ENCODE measurements at regions not wholly inside any gene's neighbourhood (a gene's known extent, or its start where the extent isn't known, plus 50 kb on each side); places are given as distances from the start of the nearest gene placed in this dataset.

- no peak overlapping the region for H4K91ac ChIP-seq (ENCODE audit: low read depth, low read length)
- H3K27me3 ChIP-seq (ENCODE audit: insufficient read depth, low read length) = no peaks in the 10 kb centered on the region
- no peak overlapping the region for H2BK120ac ChIP-seq (ENCODE audit: insufficient read depth, low read length, poor library complexity)
- no peak overlapping the region for H2AK5ac ChIP-seq (ENCODE audit: low read length)
- no peak for DNase-seq
- WGBS (ENCODE audit: extremely low coverage, insufficient coverage, insufficient read length) = no CpG with 5 or more reads among the region's 1 CpG
- no peak overlapping the region for H4K8ac ChIP-seq (ENCODE audit: low read depth, low read length)
- no peak overlapping the region for H3K18ac ChIP-seq (ENCODE audit: low read length)
- H3K79me1 ChIP-seq (ENCODE audit: low read length) = no peaks in the 10 kb centered on the region
- H3K4me1 ChIP-seq (ENCODE audit: control insufficient read depth in 1 of 2, insufficient read depth in 2 of 2, low read length in 2 of 2) = no peaks in the 10 kb centered on the region
- H4K12ac ChIP-seq (ENCODE audit: low read depth, low read length) = no peak overlapping the region
- H3K14ac ChIP-seq (ENCODE audit: low read length) = no peak overlapping the region
- no peak overlapping the region for H3K4ac ChIP-seq (ENCODE audit: low read depth, low read length)
- no peak overlapping the region for H3K4me3 ChIP-seq (ENCODE audit: low read depth, low read length)
- no peaks in the 10 kb centered on the region for H3K36me3 ChIP-seq (ENCODE audit: control insufficient read depth in 1 of 2, insufficient read depth in 2 of 2, low read length in 2 of 2)
- no peak overlapping the region for H3K4me2 ChIP-seq (ENCODE audit: low read length)
- H2BK5ac ChIP-seq (ENCODE audit: low read depth, low read length, poor library complexity) = no peak overlapping the region
- no peak overlapping the region for H3K27ac ChIP-seq (ENCODE audit: low read depth, low read length)
- H3K79me2 ChIP-seq (ENCODE audit: control insufficient read depth, insufficient read depth, low read length, poor library complexity) = no peaks in the 10 kb centered on the region
- H2BK12ac ChIP-seq (ENCODE audit: low read length) = no peak overlapping the region
- H3K23ac ChIP-seq (ENCODE audit: low read length) = no peak overlapping the region
- no peak overlapping the region for H3K9ac ChIP-seq (ENCODE audit: low read length)
- H2AFZ ChIP-seq (ENCODE audit: insufficient read depth, low read length, poor library complexity) = no peak overlapping the region
- H3K9me3 ChIP-seq (ENCODE audit: insufficient read depth, low read depth, low read length) = no peaks in the 10 kb centered on the region
These were observed 936.2 kb downstream of the DSC3 start for GRCh38 chr18:30106356-30106755.

DNA sequence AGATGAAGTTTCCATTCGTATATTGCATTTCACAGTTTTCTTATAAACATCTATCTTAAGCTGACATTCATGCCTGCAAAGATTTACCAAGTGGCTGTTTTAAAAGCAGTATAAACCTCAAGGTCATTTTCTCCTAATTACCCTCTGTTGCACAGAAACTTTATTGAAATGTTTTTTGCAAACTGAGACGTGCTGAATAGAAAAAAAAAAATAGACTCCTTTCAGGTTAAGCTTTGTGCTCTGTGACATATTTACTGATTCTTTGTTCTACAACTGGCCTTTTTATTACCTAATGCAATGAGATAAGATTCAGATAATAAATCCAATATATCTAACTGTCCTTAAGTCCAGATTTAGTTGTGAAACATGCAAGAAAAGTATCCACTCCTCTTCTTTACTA lies 938.7 kb downstream of the DSC3 start:
- H2BK5ac ChIP-seq (ENCODE audit: low read depth, low read length, poor library complexity) = no peak overlapping the region
- no peaks in the 10 kb centered on the region for H3K36me3 ChIP-seq (ENCODE audit: control insufficient read depth in 1 of 2, insufficient read depth in 2 of 2, low read length in 2 of 2)
- no peak overlapping the region for H4K12ac ChIP-seq (ENCODE audit: low read depth, low read length)
- no peak overlapping the region for H3K14ac ChIP-seq (ENCODE audit: low read length)
- H3K4me2 ChIP-seq (ENCODE audit: low read length) = no peak overlapping the region
- no peaks in the 10 kb centered on the region for H3K79me2 ChIP-seq (ENCODE audit: control insufficient read depth, insufficient read depth, low read length, poor library complexity)
- H4K91ac ChIP-seq (ENCODE audit: low read depth, low read length) = no peak overlapping the region
- H3K27me3 ChIP-seq (ENCODE audit: insufficient read depth, low read length) = no peaks in the 10 kb centered on the region
- no peak overlapping the region for H2AK5ac ChIP-seq (ENCODE audit: low read length)
- H3K9ac ChIP-seq (ENCODE audit: low read length) = no peak overlapping the region
- no peaks in the 10 kb centered on the region for H3K4me1 ChIP-seq (ENCODE audit: control insufficient read depth in 1 of 2, insufficient read depth in 2 of 2, low read length in 2 of 2)
- DNase-seq = no peak
- no peak overlapping the region for H3K27ac ChIP-seq (ENCODE audit: low read depth, low read length)
- H2BK120ac ChIP-seq (ENCODE audit: insufficient read depth, low read length, poor library complexity) = no peak overlapping the region
- no peak overlapping the region for H3K4ac ChIP-seq (ENCODE audit: low read depth, low read length)
- H3K18ac ChIP-seq (ENCODE audit: low read length) = no peak overlapping the region
- no CpG with 5 or more reads among the region's 2 CpGs for WGBS (ENCODE audit: extremely low coverage, insufficient coverage, insufficient read length)
- H4K8ac ChIP-seq (ENCODE audit: low read depth, low read length) = no peak overlapping the region
- no peak overlapping the region for H2AFZ ChIP-seq (ENCODE audit: insufficient read depth, low read length, poor library complexity)
- no peak overlapping the region for H2BK12ac ChIP-seq (ENCODE audit: low read length)
- H3K9me3 ChIP-seq (ENCODE audit: insufficient read depth, low read depth, low read length) = no peaks in the 10 kb centered on the region
- H3K23ac ChIP-seq (ENCODE audit: low read length) = no peak overlapping the region
- no peaks in the 10 kb centered on the region for H3K79me1 ChIP-seq (ENCODE audit: low read length)
- H3K4me3 ChIP-seq (ENCODE audit: low read depth, low read length) = no peak overlapping the region

DNA sequence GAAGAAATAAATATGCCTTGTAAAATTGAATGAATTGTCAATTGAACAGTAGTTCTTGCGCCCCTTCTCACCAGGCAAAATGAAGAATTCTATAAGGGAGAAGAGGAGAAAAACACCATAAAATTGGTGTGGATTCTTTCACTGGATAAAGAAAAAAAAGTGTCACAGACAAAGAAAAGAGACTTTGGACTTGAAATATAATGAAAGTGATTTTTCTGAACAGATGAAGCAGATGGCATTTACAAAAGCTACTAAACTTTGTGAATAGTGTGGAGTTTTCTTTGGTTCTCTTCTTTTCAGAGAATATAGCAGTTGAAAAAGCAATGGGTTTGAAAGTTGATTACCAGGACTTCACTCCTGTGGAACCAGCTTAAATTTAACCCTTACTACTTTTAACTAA lies 945.7 kb downstream of the DSC3 start:
- Histone ChIP-seq H4K91ac (ENCODE audit: low read depth, low read length) (no peak overlapping the region), H3K4me1 (ENCODE audit: control insufficient read depth in 1 of 2, insufficient read depth in 2 of 2, low read length in 2 of 2) (no peaks in the 10 kb centered on the region), H2BK12ac (ENCODE audit: low read length) (no peak overlapping the region), H3K27me3 (ENCODE audit: insufficient read depth, low read length) (no peaks in the 10 kb centered on the region), H3K27ac (ENCODE audit: low read depth, low read length) (no peak overlapping the region), H3K4me3 (ENCODE audit: low read depth, low read length) (no peak overlapping the region), H3K36me3 (ENCODE audit: control insufficient read depth in 1 of 2, insufficient read depth in 2 of 2, low read length in 2 of 2) (no peaks in the 10 kb centered on the region), H3K79me2 (ENCODE audit: control insufficient read depth, insufficient read depth, low read length, poor library complexity) (no peaks in the 10 kb centered on the region), H3K4me2 (ENCODE audit: low read length) (no peak overlapping the region), H2AFZ (ENCODE audit: insufficient read depth, low read length, poor library complexity) (no peak overlapping the region), H2AK5ac (ENCODE audit: low read length) (no peak overlapping the region), H3K9ac (ENCODE audit: low read length) (no peak overlapping the region), H3K79me1 (ENCODE audit: low read length) (no peaks in the 10 kb centered on the region), H4K12ac (ENCODE audit: low read depth, low read length) (no peak overlapping the region), H4K8ac (ENCODE audit: low read depth, low read length) (no peak overlapping the region), H3K9me3 (ENCODE audit: insufficient read depth, low read depth, low read length) (no peaks in the 10 kb centered on the region), H3K14ac (ENCODE audit: low read length) (no peak overlapping the region), H3K23ac (ENCODE audit: low read length) (no peak overlapping the region), H3K18ac (ENCODE audit: low read length) (no peak overlapping the region), H2BK5ac (ENCODE audit: low read depth, low read length, poor library complexity) (no peak overlapping the region), H2BK120ac (ENCODE audit: insufficient read depth, low read length, poor library complexity) (no peak overlapping the region), H3K4ac (ENCODE audit: low read depth, low read length) (no peak overlapping the region)
- DNase-seq = no peak
- no CpG with 5 or more reads among the region's 1 CpG for WGBS (ENCODE audit: extremely low coverage, insufficient coverage, insufficient read length)

DNA sequence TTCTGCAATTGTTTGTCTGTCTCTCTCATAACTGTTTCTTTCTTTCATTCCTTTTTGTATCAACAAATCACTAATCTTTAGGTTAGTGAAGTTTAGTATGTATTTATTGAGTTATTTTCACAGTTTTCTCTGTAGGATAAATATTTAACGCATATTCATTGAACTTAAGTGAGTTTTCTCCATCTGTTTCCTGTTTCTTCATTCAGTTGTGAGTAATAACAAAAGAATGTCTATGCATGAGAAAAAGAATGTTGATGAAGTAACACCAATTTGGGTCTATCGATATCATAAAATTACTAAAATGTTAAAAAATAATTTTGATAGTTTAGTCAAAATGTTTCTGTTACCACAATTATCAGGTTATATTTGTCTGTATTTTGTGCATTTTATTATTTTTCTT lies 948.0 kb downstream of the DSC3 start:
- Histone ChIP-seq H2BK5ac (ENCODE audit: low read depth, low read length, poor library complexity) (no peak overlapping the region), H2BK120ac (ENCODE audit: insufficient read depth, low read length, poor library complexity) (no peak overlapping the region), H3K18ac (ENCODE audit: low read length) (no peak overlapping the region), H4K91ac (ENCODE audit: low read depth, low read length) (no peak overlapping the region), H3K4me1 (ENCODE audit: control insufficient read depth in 1 of 2, insufficient read depth in 2 of 2, low read length in 2 of 2) (no peaks in the 10 kb centered on the region), H4K12ac (ENCODE audit: low read depth, low read length) (no peak overlapping the region), H3K27ac (ENCODE audit: low read depth, low read length) (no peak overlapping the region), H3K79me2 (ENCODE audit: control insufficient read depth, insufficient read depth, low read length, poor library complexity) (no peaks in the 10 kb centered on the region), H3K4ac (ENCODE audit: low read depth, low read length) (no peak overlapping the region), H3K36me3 (ENCODE audit: control insufficient read depth in 1 of 2, insufficient read depth in 2 of 2, low read length in 2 of 2) (no peaks in the 10 kb centered on the region), H3K27me3 (ENCODE audit: insufficient read depth, low read length) (no peaks in the 10 kb centered on the region), H3K23ac (ENCODE audit: low read length) (no peak overlapping the region), H3K4me3 (ENCODE audit: low read depth, low read length) (no peak overlapping the region), H4K8ac (ENCODE audit: low read depth, low read length) (no peak overlapping the region), H2AFZ (ENCODE audit: insufficient read depth, low read length, poor library complexity) (no peak overlapping the region), H2AK5ac (ENCODE audit: low read length) (no peak overlapping the region), H3K14ac (ENCODE audit: low read length) (no peak overlapping the region), H3K9ac (ENCODE audit: low read length) (no peak overlapping the region), H3K9me3 (ENCODE audit: insufficient read depth, low read depth, low read length) (no peaks in the 10 kb centered on the region), H2BK12ac (ENCODE audit: low read length) (no peak overlapping the region), H3K79me1 (ENCODE audit: low read length) (no peaks in the 10 kb centered on the region), H3K4me2 (ENCODE audit: low read length) (no peak overlapping the region)
- DNase-seq = peak in 1 of 2 donors; percentile 41
- no CpG with 5 or more reads among the region's 2 CpGs for WGBS (ENCODE audit: extremely low coverage, insufficient coverage, insufficient read length)
